NCI-H345 treated with DMSO at 0.1 percent for 48 hours (cell line): ENCODE measurements at regions not wholly inside any gene's neighbourhood (a gene's known extent, or its start where the extent isn't known, plus 50 kb on each side); places are given as distances from the start of the nearest gene placed in this dataset.
"Not testable (repeated sequence)": the region's sequence is repeated elsewhere in the genome, so short reads cannot be mapped to it uniquely, and the experiment has no call there.

Experiments
- DNase-seq: peaks from one replicate; lab custom pipeline; 2025; ENCODE audit not compliant: unreplicated experiment; lab: John Stamatoyannopoulos, UW

DNA sequence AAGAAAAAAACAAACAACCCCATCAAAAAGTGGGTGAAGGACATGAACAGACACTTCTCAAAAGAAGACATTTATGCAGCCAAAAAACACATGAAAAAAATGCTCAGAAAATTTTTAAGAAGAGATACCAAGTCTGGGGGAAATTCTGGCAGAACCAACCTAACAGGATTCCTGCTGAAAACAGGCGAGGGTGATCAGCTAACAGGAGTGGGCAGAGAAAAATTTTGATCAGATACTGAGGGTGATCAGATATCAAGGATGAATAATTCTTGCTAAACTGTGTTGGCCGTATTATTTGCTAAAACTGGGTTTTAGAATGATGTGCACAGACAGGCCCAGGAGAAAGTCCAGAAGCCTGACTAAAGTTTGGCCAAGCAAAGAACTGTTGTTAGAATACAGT is 557.3 kb downstream of the CD109 start:
- DNase-seq: no peak

DNA sequence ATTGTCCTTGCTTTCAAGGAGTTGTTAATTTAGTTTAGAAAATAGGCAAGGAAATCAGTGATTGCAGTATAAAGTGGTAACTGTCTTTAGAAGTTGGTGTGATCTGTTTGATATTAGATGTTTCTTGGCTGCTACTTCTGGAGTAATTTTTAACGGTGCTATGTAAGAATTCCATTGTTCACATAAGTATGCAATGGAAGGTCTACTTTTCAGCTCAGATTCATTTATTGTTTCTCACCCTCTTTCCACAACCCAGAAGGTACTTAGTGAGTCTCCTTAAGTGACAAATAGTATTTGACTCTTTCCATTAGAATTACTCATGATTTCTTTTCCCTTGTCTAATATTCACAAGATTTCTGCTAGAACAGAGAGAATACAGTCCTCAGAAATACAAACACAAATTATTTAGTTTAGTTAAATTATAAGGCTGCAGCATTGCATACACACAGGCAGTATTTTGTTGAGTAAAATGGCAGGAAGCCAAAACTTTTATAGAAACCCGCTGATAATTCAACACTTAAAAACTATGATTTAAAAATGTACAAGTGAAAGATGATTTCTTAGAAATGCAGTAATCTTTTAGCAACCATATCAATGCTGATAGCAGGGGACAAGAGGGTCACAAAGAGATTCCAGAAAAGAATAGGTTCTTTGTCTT is 554.3 kb downstream of the CD109 start:
- no peak for DNase-seq

DNA sequence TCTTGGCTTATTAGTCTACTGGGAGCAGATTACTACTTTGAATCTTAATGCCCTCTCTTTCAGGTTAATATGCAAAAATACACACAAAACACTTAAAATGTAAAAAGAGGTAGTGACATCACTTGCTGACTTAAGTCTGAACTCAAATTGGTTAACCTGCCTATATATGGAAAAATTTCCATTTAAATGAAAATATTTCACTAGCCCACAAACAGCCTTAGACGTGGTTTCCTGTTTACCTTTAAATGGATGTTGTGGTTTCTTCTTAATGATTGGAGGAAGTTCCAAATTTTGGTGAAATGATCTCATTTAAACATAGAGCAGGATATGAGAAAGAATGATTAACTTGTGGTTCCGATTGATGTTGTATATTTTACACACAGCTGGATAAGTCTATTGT is 553.7 kb downstream of the CD109 start:
- no peak for DNase-seq

DNA sequence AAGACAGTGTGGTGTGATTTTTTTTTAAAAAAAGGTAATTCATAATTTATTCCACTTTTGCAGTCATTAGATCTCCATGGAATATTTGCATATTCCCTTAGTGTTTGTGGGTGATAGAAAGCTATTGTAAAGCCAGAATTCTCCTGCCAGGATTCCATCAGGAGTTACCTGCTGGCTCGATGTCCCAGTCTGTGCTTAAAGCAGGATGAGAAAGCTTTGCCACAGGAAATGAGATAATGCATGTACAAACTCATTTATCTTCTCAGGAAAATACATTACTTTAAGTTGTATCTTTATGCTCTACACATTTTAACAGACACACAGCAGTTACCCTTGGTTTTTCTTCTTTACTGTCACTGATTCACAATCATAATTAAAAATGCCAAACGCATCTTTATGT is 553.0 kb downstream of the CD109 start:
- no peak for DNase-seq

DNA sequence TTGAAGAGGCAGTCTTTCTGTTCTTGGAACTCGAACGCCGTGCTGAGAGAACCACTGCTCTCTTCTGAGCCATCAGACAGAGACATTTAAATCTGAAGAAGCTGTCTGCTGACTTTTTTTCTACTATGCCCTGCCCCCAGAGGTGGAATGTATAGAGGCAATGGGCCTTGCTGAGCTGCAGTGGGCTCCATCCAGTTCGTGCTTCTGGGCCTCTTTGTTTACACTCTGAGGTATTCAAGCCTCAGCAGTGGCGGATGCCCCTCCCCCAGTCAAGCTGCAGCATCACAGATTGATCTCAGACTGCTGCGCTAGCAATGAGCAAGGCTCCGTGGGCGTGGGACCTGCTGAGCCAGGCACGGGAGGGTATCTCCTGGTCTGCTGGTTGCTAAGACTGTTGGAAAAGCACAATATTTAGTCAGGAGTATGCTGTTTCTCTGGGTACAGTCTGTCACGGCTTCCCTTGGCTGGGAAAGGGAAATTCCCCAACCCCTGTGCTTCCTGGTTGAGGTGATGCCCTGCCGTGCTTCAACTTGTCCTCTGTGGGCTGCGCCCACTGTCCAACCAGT is 526.8 kb downstream of the CD109 start:
- no peak for DNase-seq

DNA sequence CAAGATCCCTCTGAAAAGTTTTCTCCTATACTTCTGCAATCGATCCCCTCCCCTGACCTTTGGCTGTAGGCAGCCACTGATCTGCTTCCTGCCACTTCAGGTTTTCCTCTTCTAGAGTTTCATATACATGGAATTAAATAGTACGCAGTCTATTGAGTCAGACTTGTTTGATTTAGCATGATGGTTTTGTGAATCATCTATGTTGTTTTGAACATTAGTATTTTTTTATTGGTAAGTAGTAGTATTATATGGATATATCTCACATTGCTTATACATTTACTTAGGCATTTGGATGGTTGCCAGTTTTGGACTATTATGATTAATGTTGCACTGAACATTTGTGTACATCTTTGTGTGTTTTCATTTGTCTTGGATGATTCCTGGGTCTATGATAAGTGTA is 518.0 kb downstream of the CD109 start:
- DNase-seq: no peak

DNA sequence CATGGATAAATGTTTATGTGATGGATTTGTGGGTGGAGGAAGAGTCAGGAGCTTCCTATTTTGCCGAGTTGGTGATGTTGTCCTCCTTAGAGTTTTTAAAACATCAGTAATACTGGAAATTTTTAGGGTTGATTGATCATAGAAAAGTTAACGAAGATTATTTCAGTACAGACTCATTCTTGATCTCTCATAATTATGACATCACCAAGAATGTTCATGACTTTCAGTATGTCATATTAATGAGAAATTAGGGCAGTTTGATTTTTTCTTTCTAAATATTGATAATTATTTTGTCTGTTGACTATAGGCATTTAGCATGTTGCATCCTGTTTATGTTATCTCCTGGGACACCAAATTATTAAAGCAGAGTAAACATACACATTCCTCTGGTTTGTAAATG is 512.2 kb downstream of the CD109 start:
- no peak for DNase-seq

DNA sequence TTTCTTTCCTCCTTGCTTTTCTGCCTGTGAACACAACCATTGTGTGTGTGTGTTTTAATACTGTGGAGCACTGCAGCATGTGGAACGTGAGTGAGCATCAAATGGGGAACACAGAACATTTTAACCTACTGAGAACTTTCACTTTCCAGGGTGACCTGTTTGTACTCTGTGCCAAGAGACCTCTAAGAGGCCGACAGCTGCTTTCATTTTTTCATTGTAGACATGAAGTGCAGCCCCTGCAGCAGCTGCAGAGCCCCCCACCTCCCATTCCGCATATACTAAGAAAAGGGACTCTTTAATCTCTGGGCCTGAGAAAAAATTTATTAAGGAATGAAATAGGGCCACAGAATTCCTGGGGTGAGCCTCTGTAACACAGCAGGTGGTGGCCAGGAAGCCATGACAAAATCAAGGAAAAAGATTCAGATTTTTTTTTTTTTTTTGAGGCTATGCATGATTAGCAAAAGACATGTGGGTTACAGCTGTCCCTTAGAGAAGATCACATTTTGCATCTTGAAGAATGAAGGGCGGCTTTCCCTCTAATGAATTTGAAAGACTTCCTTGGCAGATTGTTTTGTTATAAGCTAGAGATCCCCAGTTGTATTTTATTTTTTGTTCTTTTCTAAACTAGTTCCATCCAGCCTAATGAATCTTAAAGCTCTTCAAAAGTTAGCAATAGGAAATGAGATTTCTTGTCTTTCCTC is 503.4 kb downstream of the CD109 start:
- DNase-seq: no peak

DNA sequence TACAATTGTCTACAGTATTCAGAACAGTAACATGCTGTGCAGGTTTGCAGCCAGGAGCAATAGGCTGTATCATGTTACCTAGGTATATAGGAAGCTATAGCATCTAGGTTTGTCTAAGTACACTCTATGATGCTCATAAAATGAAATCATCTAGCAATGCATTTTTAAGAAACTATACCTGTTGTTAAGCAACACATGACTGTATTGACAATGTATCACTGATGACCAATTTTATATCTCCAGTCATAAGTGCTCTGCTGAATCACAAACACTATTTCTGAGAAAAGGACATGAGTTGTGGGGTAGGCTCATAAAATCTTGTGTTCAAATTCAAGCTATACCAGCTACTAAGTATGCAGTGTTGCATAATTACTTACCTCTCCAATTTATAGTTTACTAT is 501.3 kb downstream of the CD109 start:
- DNase-seq: no peak

DNA sequence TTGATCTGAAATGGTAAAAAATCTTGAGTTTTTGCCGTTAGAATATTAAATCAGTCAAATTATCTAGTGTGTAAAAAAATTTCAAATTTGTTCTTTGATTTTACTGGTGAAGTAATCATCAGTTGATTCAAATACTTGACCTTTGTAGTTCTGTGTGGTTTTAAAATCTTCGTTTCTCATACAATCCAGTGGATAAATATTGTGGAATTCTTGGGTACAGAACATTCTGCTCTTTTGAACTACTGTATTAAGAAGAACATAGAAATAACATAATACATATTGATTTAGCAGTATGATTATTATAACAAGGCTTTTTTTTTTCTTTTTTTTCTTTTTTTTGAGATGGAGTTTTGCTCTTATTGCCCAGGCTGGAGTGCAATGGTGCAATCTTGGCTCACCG is 491.8 kb downstream of the CD109 start:
- DNase-seq: no peak

DNA sequence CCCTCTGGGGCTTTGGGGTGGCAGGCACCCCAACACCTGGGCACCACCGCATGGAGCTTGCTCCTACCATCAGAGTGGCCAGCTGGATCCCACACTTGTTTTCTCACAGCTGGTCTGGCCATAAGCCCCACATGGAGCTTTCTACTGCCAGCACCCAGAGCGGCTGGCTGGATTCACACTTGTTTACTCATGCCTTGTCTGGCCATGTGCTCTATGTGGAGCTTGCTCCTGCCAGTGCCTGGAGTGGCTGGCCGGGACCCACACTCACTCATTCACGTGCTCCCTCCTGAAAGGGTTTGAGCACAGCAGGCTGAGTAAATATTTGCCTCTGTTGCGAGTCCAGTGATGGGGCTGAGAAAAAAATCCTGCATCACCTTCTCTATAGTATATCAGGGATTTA is 487.0 kb downstream of the CD109 start:
- DNase-seq: no peak

DNA sequence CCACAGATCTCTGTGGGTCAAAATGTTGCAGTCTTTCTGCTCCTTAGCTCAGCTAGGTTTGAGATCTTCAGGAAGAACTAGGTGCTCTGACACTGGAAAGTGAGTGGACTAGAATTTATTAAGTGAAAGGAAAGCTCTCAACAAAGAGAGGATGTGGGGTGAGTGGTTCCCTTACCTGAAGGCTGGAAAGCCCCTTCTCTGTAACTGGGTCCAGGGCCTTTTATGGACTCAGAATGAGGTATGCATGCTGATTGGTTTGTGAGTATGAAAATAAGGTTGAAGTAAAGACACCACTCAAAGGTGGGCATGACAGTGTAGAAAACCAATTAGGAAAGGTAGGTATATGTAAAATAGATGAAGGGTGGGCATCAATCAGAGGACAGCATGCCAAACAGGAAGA is 485.5 kb downstream of the CD109 start:
- no peak for DNase-seq

DNA sequence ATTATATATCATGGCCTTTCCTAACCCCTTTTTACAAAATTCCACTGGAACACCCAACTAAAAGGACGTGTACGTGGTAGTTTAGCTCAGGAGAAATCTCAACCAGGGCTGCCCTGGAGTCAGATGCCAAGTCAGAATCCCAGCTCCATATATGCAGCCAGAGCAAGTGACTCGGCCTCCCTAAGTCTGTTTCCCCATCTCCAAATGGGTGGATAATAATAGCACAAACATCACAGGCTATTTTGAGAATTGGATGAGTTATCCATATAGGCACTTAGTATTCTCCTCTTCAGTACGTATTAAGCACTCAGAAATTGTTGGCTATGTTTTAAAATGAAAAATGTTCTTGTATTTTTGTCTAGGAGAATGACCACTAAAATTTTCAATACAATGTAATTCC is 481.5 kb downstream of the CD109 start:
- no peak for DNase-seq

DNA sequence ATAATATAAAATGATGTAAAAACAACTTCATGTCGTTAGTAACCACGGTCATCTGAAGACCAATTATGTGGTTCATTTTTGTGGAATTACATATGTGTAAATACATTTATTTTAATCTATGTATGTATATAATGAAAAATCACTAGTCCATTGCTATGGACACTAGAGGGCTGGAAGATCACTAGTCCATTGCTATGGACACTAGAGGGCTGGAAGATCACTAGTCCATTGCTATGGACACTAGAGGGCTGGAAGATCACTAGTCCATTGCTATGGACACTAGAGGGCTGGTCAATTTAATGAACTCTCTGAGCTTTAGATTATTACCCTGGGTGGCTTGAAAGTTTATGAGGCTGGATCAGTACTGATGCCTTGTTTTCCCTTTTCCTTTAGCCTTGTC is 474.5 kb downstream of the CD109 start:
- DNase-seq: not testable (repeated sequence)

DNA sequence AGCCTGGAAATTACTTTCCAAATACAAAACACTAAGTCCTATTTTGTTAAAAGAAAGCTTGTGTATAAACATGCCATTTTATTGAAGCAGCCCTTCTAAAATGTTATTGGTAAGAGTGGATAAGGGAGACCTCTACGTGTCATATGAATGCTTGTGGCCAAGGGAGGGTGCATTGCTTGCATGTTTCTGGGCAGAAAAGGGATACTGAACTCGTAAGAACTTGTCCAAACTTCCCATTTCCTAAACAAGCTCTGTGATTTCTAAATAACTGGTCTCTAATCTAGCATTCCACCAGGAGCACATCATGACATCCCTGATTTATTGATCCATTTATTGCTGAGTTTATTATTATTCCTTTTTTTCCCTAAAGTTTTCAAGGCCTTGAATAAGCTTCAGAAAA is 474.1 kb downstream of the CD109 start:
- no peak for DNase-seq

DNA sequence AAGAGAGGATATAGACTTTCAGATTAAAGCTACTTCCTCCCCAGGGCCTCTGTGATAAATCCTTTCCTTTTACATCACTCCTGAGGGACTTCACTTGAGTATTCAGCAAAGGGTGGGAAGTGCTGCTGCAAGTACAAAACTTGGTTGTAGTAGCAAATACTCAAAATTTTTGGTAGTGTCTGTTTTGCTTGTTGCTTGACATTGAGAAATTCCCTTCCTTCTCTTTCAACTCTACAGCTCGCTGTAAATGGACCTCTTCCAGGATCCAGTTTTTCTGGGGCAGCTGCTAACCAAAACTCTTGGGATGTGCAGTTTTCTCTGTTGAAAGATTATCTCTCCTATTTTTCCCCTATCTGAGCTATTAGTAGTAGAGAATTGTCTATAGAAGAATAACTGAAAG is 472.0 kb downstream of the CD109 start:
- no peak for DNase-seq

DNA sequence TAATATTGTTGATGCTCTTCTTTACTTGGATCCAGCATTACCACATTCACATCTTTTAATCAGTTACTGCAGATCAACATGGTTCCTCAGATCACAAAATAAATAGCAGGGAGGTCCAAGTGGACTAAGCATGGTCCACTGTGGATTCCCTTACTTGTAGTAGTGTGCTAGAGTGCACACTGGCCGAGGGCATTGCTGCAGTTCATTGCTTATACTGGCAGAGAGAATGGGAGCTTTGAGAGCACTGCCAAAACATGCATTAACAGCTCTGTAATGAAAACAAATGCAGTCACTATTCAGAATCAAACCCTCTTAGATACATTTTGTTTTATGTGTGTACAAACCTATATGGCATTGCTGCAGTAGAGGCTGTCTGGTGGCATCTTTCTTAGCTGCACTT is 471.5 kb downstream of the CD109 start:
- DNase-seq: no peak

DNA sequence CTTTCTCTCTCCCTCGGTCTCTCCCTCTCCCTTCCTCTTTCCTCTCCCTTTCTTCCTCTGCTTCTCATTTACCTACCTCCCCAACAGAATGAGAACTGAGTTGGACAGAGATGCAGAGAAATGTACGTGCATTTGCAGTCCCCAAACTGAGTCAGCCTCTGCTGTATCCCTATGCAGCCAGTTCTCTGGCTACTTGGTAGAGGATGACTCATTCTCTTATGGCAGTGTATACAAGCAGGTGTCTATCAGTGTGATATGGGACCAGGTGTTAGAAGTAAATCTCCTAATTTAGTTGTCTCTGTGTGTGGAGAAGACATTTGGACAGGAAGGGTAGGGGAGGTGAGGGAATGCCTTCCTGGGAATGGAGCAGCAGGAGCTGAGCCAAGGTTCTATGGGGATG is 470.8 kb downstream of the CD109 start:
- DNase-seq: no peak

DNA sequence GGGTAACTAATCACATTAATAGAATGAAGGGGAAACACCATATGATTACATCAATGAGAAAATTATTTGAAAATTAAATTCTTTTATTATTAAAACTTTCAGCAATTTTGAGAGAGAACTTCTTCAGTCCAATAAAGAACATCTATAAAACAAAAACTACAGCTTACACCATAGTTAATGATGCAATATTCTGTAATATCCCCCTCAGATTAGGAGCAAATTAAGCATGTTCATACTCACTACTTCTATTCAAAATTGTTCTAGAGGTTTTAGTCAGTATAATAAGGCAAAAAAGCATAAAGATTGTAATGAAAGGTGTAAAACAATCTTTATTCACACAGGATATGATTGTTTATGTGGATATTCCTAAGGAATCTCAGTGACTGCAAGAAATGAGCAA is 465.4 kb downstream of the CD109 start:
- no peak for DNase-seq

DNA sequence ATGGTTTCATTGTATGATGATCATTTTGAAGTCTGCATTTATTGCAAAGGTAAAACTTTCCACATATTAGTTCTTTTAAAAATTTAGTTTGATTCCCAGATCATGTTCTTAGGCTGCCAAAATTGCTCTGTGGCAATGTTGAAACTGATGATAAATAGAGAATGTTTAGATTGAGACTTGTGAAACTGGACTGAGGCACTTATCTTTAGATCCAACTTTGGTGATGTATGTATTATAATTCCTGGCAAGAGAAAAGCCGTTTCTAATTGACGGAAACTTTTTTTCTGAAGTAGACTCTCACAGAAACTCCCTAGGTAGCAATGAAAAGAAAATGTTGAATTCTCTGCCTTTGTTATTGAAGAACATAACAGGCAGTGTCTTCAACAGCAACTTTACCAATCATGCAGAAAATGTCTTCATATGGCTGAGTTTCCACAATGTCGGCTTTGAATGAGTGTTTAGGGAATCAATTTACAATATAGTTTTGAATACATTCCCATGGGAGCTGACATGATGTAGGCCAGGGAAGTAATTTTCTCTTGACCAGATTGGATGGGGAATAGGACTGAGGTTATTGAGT is 456.2 kb downstream of the CD109 start:
- no peak for DNase-seq

DNA sequence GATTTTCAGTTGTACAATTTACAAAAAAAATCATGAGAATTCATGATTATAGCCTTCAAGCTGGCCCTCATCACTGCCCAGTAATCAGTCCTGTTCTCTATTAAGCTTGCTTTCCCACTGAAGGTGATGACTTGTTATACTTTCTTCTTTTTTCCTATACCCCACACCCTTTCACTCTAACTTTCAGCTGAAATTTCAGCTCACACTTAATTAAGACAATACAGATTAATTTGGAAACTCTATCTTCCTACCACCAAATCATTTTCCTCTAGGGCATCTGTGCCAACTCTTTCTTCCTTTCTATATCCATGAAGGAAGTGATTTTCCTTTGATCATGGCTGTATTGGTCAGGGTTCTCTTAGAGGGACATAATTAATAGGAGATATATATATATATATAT is 449.9 kb downstream of the CD109 start:
- no peak for DNase-seq

DNA sequence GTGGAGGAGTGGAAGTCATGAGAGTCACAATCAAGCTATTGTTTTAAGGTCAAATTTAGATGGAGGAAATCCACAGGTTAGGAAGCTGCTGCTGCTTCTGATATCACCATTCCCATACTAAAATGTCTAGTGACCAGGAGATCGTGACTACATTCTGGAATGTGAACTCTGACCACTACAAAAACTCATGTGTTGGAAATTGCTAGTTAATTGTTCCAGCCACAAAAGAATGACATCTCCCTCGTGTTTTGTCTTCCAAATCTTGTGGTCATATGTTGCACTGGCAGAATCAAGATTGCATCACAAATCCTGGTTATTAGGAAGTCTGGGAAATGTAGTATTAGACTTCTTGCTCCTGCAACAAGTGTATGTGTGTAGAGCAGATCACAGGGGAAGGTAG is 441.9 kb downstream of the CD109 start:
- no peak for DNase-seq
